HG02610 (cell line): ENCODE measurements at regions not wholly inside any gene's neighbourhood (a gene's known extent, or its start where the extent isn't known, plus 50 kb on each side); places are given as distances from the start of the nearest gene placed in this dataset.
"Not testable (repeated sequence)": the region's sequence is repeated elsewhere in the genome, so short reads cannot be mapped to it uniquely, and the experiment has no call there.

ENCODE experiments used
- ATAC-seq: cut with Tn5 transposase; IDR thresholded peaks from one replicate; pipeline ENCODE4 v1.9.1; 2021; ENCODE audit warnings: mild to moderate bottlenecking, moderate library complexity; ENCODE audit not compliant: unreplicated experiment

DNA sequence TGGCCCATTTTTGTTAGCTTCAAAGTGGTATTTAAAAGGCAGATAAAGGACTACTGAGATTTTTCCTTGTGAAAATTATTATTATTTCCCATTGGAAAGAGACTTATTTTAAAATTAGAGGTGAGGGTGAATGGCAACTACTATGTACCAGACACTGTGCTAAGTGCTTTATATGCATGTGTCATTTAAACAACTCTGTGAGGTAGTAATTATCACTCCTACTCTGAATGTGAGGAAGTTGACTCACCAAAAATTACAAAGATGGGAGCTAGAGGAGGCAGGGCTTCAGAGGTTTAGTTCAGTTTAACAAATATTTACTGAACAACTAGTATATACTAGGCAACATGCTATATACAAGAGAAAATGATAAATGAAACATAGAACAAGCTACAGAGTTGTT, 78.2 kb downstream of the MSL3 start:
- ATAC-seq, result no peak

DNA sequence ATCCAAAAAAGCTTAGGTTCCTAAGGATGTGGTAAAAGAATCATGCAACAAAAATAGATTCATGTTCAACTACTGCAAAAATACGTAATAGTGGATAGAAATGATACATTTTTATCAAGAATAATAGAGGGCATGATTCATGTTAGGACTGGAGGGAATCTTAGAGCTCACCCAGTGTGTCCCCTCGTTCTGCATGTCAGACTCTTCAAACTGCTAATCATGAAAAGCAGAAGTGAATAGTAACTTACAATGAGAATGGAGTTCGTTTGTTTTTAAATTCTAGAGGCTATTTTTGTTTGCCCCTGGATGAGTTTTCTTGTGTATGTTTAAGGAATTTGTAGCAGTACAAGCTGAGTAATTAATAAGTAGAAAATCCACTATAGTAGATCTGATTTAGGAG, 79.4 kb downstream of the MSL3 start:
- no peak for ATAC-seq

DNA sequence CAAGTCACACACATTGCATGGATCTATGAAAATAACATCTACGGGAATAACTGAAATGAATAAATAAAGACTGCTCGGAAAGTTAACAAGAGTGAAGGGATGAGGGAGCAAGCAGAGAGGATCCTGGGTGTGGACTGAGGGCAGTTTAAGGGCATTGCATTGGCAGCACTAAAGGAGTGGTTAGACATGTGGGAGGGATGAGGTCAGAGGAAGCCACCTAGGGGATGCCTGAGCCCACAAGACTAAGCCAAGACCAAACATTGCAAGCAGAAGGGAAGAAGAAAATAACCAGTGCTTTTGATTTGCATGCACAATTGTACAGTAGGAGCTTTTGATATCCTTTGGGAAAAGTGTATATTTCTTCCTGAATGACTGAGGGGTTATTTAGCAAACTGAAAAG, 106.1 kb downstream of the MSL3 start:
- ATAC-seq, result no peak

DNA sequence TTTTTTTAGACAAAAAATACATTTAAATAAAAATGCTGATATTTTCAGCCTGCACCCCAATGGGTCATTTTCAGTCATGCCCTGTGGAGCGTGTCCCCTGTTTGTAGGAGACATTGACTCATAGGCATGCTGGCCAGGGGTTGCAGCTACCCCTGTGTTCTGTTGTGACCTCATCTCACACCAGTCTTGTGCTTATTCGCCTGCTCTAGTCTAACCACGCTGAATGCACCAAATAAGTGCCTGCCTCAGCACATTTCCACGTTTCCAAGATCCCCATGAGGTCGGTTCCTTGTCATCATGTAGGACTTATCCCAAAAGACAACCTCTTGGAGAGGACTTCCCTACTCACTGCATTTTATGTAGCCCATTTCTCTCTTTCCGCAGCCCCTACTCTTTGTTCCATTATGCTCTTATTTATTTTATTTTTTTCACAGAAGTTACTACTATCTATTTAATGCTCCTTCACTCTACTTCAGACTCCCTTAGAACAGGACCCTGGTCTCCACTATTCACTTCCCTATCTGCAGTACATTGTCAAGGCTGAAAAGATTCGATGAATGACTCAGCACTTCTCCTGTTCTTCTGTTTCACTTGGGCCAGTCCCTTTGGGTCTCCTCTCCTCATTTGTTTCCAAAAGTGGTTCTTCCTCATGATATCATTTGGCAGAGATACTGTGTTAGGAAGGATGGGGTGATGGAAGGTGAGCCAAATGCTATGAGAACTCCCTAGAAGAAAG, 109.7 kb downstream of the MSL3 start:
- no peak for ATAC-seq

DNA sequence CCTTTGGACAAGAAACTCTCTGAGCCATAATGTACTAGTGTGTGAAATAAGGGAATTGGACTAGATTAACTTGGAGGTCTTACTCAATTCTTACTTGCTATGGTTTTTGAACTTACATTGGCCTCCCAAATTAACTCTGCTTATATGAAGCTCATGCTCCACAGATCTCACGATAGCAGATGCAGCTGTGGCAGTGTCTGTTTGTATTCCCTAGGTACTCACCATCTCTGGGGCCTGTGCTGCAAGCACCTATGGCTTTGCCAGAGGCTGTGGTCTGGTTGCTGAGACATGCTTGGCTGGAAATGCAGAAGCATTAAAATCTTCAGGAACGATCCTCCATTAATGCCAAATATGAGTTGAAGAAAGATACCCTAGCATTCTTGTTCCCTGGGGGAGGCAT, 112.8 kb downstream of the MSL3 start:
- no peak for ATAC-seq

DNA sequence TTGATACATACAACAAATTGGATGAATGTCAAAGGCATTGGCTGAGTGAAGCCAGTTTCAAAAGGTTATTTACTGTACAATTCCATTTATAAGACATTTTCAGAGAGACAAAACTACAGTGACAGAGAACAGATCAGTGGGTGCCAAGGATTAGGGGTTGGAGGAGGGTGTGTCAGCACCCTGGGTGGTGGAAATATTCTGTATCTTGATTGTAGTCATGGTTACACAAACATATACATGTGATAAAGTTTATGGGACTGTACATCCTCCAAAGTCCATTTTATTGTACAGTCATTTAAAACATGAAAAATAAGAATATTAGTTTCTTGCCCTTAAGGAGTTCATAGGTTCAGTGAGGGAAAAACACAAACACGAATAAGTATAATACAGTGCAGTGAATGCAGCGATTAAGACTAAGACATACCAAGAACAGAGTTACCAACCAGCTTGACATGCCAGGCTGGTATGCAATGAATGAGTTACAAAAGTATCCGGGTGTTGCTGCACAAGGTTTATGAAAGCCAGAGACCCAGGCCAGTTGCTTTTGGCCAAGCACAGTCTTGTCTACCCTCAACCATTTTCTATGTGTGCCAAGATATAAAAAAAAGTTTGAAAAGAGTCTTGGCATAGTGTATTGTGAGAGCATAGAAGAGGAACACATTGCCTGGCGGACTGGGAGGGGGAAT, 123.6 kb downstream of the MSL3 start:
- no peak for ATAC-seq

DNA sequence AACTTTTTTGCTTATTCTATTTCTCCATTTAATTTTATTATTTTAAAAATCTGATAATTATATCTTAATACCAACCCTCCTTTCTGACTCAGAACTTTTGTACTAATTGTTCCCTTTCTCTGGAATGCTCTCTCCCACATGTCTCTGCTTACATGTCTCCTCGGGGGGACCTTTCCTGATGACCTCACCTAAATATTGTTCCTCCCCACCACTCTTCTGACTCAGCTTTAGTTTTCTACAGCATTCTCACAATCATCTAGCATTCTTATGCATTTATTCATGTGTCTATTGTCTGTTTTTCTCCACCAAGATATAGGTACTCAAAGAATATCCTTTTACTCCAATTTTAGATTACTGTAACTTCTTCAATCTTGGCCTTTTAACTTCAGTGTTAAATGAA, 128.7 kb downstream of the MSL3 start:
- no peak for ATAC-seq

DNA sequence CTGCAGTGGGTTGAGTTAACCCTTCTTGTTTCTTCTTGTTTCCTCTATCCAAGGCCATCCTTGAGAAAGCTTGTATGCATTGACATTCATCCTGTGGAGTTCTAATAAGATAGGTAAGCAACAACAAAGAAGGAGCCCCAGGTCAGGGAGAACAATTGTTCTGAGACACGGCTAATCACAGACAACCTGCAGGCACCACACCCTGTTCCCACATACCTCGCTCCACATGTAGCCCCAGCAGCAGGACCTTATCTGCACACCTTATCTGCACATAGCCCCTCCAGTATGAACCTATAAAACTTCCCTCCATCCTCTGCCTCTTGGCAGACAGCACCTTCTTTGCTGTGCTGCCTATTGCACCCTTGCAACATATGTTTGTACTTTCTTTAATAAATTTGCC, 129.1 kb downstream of the MSL3 start:
- ATAC-seq, result no peak

DNA sequence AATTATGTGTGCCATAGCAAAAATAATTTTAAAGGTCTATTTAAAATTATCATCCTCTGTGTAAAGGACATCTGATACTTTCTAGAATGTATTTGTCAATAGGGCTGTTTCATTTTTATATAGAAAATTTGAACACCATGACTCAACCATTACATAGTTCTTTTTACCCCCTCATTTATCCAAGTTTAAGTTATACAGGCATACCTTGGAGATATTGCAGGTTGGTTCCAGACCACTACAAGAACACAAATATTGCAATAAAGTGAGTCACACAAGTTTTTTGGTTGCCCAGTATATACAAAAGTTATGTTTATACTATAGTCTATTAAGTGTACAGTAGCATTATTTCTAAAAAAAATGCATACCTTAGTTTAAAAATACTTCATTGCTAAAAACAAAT, 130.4 kb downstream of the MSL3 start:
- ATAC-seq, result no peak

DNA sequence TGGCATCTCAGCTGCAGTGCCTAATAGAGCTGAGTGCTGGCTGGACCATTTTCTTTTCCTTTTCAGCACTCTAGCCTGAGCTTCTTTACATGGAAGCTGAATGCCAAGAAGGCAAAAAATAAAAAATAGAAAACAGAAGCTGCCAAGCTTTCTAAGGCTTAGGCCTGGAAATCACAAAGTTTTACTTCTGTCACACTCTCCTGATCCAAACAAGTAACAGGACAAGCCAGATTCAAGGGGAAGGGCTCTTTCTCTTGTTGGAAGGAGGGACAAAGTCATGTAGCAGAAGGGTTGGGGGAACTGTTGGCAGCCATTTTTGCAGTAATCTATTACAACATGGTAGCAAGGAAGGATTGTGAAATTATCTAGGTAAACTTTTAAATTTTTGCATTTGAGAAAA, 131.8 kb downstream of the MSL3 start:
- no peak for ATAC-seq

DNA sequence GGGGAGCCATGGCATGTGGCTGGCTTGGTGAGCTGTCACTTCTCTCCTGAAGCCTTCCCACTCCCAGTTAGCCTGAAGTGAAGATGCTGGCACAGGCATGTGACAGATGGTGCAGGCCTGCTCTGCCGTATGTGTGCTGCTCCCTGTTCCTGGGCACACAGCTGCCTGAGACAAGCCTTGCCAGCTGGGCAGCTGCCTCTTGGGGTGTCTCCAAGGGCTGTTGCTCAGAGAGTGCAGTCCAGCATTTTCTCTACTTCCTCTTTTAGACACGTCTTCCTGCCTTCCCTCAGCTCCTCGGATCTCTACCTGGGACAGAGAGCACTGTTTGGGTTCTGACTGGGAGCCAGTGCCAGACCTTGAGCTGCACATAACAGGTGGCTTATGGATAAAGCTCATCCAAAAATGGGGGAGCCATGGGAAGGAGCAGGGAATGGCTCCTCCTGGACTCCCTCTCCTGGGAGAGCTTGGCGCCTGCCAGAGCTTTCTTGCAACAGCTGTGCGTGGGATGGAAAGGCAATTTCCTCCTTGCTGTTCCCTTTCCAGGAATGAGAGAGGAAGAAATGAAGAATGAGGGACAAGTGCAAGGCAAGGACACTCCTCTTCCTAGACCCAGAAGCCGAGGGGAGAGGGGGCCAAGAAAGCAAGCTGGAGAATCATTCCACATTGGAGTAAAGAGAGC, 132.9 kb downstream of the MSL3 start:
- ATAC-seq, result no peak

DNA sequence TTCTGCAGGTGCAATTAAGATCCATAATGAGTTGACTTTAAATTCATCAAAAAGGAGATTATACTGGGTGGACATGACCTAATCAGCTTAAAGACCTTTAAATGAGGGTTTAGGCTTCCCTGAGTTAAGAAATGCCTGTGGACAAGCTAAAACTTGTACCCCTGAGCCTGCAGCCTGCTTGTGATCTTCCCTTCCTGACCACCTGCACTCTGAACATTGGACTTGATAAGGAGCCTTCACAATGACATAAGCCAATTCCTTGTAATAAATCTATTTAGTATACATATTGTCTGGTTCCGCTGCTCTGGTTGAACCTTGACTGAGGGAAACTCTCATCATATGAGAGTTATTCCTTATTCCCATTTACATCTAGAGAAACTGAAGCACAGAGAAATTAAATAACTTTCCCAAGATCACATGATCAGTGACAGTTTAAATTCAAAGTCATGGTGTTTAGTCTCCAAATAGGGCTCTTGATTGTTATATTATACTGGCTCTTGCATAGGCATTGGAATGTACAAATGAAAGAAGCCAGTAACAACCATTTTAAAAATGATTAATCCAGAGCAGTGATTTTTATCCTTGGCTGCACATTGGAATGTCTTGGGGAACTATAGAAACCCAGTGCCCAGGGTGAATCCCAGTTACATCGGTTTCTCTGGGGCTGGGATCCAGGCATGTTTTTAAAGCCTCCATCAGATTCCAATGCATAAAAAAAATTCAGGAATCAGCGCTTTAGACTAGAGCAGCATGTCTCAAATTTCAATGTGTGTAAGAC, 136.1 kb downstream of the MSL3 start:
- no peak for ATAC-seq

DNA sequence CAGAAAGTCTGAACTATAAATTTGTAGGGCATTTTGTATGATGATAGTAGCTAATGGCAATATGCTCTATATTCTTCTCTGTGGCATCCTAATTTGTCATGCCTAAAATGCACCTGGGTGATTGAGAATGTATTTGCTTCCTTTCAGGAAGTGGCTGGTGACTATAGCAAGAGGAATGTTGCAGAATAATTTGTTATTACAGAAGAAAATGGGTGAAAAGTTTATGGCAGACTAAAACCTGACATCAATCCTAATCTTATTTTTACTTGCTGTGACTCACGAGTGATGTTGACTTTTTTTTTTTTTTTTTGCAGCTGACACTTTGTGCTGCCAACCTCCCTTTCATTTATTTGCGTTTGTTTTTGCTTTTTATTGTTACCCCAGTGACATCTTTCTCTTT, 141.1 kb downstream of the MSL3 start:
- no peak for ATAC-seq

DNA sequence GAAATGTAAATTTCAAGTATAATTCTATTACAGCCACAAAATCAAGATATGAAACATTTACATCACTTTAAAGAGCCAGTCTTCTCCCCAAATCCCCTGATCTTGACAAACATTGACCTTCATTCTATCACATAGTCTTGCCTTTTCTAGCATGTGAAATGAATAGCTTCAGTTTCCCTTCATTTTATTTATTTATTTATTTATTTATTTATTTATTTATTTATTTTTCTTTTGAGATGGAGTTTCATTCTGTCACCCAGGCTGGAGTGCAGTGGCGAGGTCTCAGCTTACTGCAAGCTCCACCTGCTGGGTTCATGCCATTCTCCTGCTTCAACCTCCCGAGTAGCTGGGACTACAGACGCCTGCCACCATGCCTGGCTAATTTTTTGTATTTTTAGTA, 147.9 kb downstream of the MSL3 start:
- not testable (repeated sequence) for ATAC-seq

DNA sequence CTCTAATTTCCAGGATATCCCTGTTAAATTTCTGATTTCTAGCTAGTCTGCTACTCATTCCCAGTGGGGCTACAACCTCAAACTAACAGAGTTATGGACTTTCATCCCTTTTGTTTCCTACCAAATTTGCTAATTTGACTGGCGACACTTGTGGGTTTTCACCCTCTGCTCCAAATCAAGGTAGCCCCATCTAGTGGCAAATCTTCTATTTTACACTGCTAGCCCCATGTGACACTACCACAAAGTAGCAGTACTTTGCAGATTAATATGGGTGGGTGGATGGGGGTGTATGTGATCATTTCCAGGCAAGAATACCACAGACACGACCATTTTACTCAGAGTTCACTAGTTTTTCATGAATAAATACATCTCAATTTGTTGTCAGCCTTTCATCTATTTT, 150.3 kb downstream of the MSL3 start:
- ATAC-seq, result peak; percentile 64

DNA sequence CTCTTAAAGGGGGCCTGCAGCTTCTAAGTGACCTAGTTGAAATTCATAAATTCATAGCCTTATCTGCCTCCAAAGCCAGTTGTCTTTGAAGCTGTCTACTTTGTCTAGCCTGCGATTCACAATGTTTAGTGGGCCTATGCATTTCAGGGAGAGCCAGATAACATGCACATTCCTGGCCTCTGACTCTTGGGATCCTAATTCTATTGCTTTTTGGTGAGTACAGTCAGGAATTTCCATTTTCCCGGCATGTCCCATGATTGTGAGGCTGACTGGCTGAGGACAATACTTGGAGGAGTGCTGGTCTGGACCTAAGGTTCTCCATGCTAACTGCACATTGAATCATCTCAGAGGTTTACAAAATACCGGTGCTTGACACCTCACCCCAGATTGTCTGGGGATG, 155.0 kb downstream of the MSL3 start:
- no peak for ATAC-seq

DNA sequence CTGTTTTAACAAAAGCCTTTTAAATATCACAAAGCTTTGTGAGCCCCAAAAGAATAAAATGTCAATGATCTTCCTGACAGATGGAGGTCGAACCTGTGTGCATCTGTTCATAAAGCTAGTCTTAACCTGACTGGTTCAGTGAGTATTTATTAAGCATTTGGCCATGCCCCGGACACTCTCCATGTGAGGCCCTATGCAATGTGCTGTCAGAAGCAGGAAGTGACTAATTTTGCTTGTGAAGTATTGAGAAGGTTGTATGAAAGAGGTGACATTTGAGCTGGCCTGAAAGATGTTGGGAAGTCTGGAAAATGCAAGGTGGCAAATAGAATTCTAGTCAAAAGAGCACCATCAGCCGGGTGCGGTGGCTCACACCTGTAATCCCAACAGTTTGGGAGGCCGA, 171.4 kb downstream of the MSL3 start:
- ATAC-seq, result no peak

DNA sequence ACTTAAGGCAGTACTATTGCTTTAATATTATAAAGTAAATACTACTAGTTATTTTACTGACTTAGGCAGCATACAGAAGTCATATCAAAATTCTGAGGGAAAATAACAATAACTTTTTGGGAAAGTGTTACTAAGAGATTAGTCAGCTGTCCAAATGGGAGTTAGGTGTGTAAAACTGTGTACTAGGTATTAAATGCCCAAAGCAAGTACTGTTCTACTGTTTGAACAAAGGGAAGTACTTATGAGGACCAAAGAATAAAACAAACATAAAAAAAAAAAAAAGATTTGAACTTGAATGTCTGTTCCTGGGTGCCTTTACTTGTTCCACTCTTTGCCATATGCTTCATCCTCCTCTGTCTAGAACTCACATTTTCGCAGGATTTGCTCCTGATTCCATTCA, 174.4 kb downstream of the MSL3 start:
- no peak for ATAC-seq

DNA sequence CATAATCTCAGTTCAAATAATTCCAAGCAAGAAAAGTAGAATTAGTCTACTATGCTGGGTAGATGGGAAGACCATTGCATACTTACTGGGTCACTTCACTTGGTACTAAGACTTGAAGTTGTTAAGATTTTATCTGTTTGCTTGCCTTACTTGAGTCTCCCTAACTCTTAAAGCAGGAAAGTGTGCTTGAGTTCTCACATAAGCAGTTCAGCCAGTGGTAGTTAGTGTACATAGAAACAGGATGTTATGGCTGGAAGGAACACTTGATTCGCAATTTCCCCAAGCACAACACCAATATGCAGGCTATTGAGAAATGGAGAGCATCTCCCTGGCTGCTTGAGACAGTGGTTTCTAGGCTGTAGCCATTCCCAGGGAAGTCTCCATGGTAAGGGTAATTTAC, 176.1 kb downstream of the MSL3 start:
- ATAC-seq, result no peak

DNA sequence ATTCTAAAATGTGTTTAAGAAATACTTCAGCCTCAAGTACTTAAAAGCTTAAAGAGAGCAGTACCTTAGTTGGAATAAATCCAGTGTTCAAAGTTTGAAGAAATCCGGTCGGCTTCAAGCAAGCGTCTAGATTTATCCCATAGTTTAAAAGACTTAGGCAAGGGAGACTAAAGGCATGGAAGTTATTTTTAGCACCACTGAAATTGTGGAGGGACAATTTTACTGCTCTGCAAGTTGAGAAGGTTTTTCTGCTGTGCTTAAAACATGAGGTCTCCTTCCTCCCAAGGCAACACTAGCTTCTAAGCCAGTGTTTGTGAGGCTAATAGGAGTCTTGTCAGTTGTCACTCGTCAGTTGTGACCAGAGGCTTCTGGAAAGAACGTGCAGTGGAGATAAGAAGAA, 183.5 kb downstream of the MSL3 start:
- ATAC-seq, result no peak

DNA sequence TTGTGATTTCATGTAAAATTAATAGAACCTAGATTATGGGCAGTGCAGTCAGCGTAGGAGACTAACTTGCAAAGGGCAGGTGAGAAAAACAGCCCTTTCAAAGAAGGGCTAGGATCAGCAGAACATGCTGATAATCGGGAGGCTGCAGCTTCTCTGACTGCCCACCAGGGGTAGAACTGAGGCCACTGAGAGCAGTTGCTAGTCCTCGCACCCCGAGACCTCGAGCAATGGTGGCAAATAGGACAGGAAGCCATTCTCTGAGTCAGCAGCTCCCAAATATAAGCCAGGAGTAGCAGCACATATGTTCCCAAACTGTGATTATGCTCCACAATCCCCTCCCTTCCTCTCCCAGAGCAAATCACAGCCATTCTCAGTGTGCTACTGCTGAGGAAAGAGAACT, 186.5 kb downstream of the MSL3 start:
- no peak for ATAC-seq

DNA sequence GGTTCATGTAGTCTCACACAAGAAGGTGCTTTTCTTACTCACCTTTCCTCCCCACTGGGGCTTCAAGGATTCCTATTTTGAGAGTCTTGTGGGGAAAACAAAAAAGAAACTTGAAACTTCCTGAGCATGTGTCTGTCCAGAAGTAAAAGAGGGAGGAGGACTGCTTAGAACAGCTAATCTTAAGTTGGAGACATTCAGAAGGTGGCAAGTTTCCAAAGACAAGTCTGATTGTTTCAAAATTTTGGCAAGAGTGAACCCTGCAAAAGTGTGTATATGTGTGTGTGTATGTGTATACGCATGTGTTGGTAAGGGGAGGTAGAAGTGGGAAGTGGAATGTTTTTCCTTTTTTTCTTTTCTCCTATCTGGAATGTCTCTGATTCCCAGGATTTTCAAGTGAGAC, 189.0 kb upstream of the FRMPD4 start:
- no peak for ATAC-seq
